ENCODE measurements at regions not wholly inside any gene's neighbourhood (a gene's known extent, or its start where the extent isn't known, plus 50 kb on each side); places are given as distances from the start of the nearest gene placed in this dataset.
A peak's percentile ranks its signal among the peaks of the same experiment; 100 is the strongest.

DNA sequence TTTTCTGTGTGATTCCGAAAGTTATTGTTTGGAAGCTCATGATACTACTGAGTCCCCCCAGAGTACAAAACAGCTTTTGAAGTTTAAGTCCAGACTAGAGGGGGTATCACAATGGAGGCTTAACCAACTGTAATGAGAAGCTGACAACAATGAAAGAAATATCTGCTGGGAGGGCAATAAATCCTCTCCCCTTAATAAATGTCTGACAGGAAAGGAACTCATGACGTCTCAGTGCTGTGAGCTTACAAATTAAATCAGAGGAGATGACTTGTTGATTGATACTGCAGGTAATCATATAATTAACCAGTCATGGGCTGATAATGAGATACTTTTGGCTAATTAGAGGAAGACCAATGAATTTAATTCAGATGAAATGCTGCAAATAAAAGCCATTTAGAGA is 102.6 kb upstream of the WDR11 start:
- no peaks in the 10 kb centered on the region for H3K27me3 ChIP-seq (ENCODE audit: low read depth, low read length)
- H3K9ac ChIP-seq (ENCODE audit: low read length), result no peak overlapping the region
- H4K20me1 ChIP-seq (ENCODE audit: insufficient read depth, low read length), result no peaks in the 10 kb centered on the region
- H3K4me1 ChIP-seq (ENCODE audit: low read length), result peaks cover 26% of the 10 kb centered on the region
- no peaks in the 10 kb centered on the region for H3K79me2 ChIP-seq (ENCODE audit: low read length)
- no peaks in the 10 kb centered on the region for H3K9me3 ChIP-seq (ENCODE audit: insufficient read depth, low read length)
- H3K27ac ChIP-seq (ENCODE audit: low read length), result peak overlapping the region; percentile 67; the same call in 1 of the 2 replicates
- no peak overlapping the region for H2AFZ ChIP-seq (ENCODE audit: low read depth, low read length)
- no peak overlapping the region for H3K4me3 ChIP-seq (ENCODE audit: low read length)
- no peak overlapping the region for H3K4me2 ChIP-seq (ENCODE audit: low read length)
- TF ChIP-seq, protein P1, sequence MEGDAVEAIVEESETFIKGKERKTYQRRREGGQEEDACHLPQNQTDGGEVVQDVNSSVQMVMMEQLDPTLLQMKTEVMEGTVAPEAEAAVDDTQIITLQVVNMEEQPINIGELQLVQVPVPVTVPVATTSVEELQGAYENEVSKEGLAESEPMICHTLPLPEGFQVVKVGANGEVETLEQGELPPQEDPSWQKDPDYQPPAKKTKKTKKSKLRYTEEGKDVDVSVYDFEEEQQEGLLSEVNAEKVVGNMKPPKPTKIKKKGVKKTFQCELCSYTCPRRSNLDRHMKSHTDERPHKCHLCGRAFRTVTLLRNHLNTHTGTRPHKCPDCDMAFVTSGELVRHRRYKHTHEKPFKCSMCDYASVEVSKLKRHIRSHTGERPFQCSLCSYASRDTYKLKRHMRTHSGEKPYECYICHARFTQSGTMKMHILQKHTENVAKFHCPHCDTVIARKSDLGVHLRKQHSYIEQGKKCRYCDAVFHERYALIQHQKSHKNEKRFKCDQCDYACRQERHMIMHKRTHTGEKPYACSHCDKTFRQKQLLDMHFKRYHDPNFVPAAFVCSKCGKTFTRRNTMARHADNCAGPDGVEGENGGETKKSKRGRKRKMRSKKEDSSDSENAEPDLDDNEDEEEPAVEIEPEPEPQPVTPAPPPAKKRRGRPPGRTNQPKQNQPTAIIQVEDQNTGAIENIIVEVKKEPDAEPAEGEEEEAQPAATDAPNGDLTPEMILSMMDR (IDR thresholded peaks at IDR 0.05; ENCODE audit: low read depth, low read length), result no peak
- no peak for TF ChIP-seq EZH2phosphoT487 (IDR thresholded peaks at IDR 0.05; ENCODE audit: low read depth)
- H3K36me3 ChIP-seq (replicated peaks; ENCODE audit: low read depth, low read length), result no peaks in the 10 kb centered on the region

DNA sequence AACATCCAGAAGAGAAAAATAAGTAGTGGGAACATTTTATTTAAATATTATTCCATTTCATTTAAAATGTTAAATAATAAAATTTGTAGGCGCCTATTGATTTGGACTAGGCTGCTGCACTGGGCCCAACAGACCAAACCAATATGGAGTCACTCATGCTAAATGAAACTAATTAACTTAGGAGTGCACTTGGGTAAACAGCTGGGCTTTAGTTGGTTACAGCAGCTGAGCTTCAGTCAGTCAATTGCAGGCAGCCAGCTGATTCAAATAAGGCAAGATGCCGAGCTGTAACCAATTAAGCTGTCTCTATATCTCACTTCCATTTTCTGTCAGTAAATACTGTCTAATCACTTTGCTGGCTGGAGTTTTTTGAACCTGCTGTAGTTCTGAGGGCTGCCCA is 102.1 kb upstream of the WDR11 start:
- Histone ChIP-seq H3K79me2 (ENCODE audit: low read length) (no peaks in the 10 kb centered on the region), H3K4me1 (ENCODE audit: low read length) (peaks cover 26% of the 10 kb centered on the region), H3K27me3 (ENCODE audit: low read depth, low read length) (no peaks in the 10 kb centered on the region), H3K9ac (ENCODE audit: low read length) (no peak overlapping the region), H3K4me3 (ENCODE audit: low read length) (no peak overlapping the region), H4K20me1 (ENCODE audit: insufficient read depth, low read length) (no peaks in the 10 kb centered on the region), H2AFZ (ENCODE audit: low read depth, low read length) (no peak overlapping the region), H3K4me2 (ENCODE audit: low read length) (peak overlapping the region; percentile 78), H3K36me3 (replicated peaks; ENCODE audit: low read depth, low read length) (no peaks in the 10 kb centered on the region), H3K9me3 (ENCODE audit: insufficient read depth, low read length) (no peaks in the 10 kb centered on the region), H3K27ac (ENCODE audit: low read length) (peak overlapping the region; percentile 67)
- no peak for TF ChIP-seq EZH2phosphoT487 (IDR thresholded peaks at IDR 0.05; ENCODE audit: low read depth)
- TF ChIP-seq, protein P1 (IDR thresholded peaks at IDR 0.05; ENCODE audit: low read depth, low read length), result no peak

DNA sequence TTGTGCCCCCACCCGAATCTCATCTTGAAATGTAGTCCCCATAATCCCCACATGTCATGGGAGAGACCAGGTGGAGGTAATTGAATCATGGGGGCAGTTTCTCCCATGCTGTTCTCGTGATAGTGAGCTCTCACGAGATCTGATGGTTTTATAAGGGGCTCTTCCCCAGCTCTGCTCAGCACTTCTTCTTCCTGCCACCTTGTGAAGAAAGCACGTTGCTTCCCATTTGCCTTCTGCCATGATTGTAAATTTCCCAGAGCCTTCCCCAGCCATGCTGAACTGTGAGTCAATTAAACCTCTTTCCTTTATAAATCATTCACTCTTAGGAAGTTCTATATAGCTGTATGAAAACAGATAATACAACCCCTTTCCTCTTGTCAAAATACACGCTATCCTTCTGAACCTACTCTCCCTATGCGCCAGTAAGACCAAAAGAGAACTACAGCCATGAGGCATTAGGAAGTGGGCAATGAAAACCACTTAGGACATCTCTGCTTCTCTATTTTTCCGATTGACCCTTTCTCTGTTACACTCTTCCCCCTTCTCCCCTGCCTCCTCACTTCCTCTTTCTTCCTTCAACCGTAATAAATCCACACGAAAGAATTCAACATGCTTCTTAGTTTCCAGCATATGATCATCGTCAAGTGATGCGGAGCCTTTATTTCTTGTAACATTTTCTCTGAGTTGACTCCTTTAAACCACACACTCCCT is 101.2 kb upstream of the WDR11 start:
- Histone ChIP-seq H4K20me1 (ENCODE audit: insufficient read depth, low read length) (no peaks in the 10 kb centered on the region), H3K9ac (ENCODE audit: low read length) (peak overlapping the region; percentile 24; the same call in 1 of the 2 replicates), H3K79me2 (ENCODE audit: low read length) (no peaks in the 10 kb centered on the region), H2AFZ (ENCODE audit: low read depth, low read length) (no peak overlapping the region), H3K27me3 (ENCODE audit: low read depth, low read length) (no peaks in the 10 kb centered on the region), H3K9me3 (ENCODE audit: insufficient read depth, low read length) (no peaks in the 10 kb centered on the region), H3K4me3 (ENCODE audit: low read length) (peak overlapping the region; percentile 63), H3K4me2 (ENCODE audit: low read length) (peak overlapping the region; percentile 78), H3K36me3 (replicated peaks; ENCODE audit: low read depth, low read length) (no peaks in the 10 kb centered on the region), H3K4me1 (ENCODE audit: low read length) (peaks cover 26% of the 10 kb centered on the region), H3K27ac (ENCODE audit: low read length) (peak overlapping the region; percentile 67)
- TF ChIP-seq, protein P1 (IDR thresholded peaks at IDR 0.05; ENCODE audit: low read depth, low read length), result no peak
- no peak for TF ChIP-seq EZH2phosphoT487 (IDR thresholded peaks at IDR 0.05; ENCODE audit: low read depth)

DNA sequence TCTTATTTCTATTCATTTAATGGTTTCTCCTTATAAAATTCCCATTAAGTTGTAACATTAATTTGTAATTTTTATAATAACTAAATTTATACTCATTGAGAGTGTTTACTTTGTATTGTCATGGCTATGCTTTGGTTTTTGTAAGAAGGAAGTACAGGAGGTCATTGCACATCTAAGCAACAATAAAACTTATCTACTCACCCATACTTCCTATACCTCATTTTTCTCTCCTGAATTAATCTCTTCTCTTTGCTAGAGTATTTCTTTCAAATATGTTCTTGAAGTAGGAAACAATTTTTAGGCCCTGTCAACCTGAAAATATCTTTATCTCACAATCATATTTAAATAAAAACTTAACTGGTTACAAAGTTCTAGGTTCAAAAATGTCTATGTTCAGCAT is 95.4 kb upstream of the WDR11 start:
- no peaks in the 10 kb centered on the region for H3K79me2 ChIP-seq (ENCODE audit: low read length)
- H4K20me1 ChIP-seq (ENCODE audit: insufficient read depth, low read length), result no peaks in the 10 kb centered on the region
- no peaks in the 10 kb centered on the region for H3K9me3 ChIP-seq (ENCODE audit: insufficient read depth, low read length)
- no peaks in the 10 kb centered on the region for H3K27me3 ChIP-seq (ENCODE audit: low read depth, low read length)
- H3K36me3 ChIP-seq (replicated peaks; ENCODE audit: low read depth, low read length), result no peaks in the 10 kb centered on the region
- H3K9ac ChIP-seq (ENCODE audit: low read length), result no peak overlapping the region
- no peak overlapping the region for H3K27ac ChIP-seq (ENCODE audit: low read length)
- no peak overlapping the region for H3K4me3 ChIP-seq (ENCODE audit: low read length)
- H2AFZ ChIP-seq (ENCODE audit: low read depth, low read length), result no peak overlapping the region
- H3K4me2 ChIP-seq (ENCODE audit: low read length), result no peak overlapping the region
- no peak for TF ChIP-seq EZH2phosphoT487 (IDR thresholded peaks at IDR 0.05; ENCODE audit: low read depth)
- TF ChIP-seq, protein P1 (IDR thresholded peaks at IDR 0.05; ENCODE audit: low read depth, low read length), result no peak
- peaks cover under 1% of the 10 kb centered on the region for H3K4me1 ChIP-seq (ENCODE audit: low read length)
